ENCODE measurements at regions not wholly inside any gene's neighbourhood (a gene's known extent, or its start where the extent isn't known, plus 50 kb on each side); places are given as distances from the start of the nearest gene placed in this dataset.

DNA sequence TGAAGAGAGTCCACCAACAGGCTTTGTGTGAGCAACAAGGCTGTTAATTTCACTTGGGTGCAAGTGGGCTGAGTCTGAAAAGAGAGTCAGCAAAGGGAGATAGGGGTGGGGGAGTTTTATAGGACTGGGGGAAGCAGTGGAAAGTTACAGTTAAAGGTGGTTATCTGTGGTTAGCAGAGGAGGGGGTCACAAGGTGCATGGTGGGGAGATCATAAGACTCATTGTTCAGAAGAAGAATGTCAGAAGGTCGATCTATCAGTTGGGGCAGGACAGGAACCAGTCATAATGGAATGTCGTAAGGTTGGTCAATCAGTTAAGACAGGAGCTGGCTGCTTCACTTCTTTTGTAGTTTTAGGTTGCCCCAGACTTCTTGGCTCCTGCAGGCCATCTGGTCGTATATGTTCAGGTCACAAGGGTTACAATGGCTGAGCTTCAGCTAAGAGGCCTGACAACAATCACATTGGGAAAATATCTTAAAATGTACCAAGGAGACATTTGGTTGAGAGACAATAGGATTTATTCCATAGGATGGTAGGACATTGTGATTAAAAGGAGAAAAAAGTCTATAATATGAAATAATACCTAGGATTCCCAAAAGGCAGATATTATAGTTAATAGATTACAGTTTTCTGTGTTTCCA, 356.4 kb downstream of the ANKRD7 start:
- DNase-seq, result no peak

DNA sequence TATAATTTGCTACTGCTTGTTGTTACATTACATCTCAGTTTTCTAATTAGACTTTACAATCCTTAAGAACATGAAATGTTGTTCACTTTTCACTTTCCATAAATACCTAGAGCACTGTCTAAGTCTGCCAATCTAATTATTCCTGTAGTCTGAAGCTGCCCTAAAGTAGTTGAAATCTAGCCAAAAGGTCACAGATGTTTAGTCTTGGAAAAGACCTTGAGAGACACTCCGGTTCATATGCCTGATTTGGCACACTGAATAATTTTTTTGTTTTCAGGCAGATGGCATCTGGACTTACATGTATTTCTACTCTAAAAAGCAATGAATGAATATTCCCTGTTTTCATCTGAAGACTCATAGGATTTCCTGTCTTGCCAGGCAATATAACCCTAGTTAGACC, 359.1 kb downstream of the ANKRD7 start:
- no peak for DNase-seq

DNA sequence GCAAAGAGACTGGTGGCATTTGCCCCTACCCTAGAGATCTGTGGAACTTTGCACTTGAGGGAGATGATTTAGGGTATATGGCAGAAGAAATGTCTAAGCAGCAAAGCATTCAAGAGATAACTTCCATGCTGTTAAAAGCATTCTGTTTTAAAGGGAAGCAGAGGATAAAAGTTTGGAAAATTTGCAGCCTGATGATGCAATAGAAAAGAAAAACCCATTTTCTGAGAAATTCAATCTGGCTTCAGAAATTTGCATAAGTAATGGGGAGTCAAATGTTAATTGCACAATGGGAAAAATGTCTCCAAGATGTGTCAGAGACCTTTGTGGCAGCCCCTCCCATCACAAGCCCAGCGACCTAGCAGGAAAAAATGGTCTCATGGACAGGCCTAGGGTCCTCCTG, 361.7 kb downstream of the ANKRD7 start:
- DNase-seq, result no peak

DNA sequence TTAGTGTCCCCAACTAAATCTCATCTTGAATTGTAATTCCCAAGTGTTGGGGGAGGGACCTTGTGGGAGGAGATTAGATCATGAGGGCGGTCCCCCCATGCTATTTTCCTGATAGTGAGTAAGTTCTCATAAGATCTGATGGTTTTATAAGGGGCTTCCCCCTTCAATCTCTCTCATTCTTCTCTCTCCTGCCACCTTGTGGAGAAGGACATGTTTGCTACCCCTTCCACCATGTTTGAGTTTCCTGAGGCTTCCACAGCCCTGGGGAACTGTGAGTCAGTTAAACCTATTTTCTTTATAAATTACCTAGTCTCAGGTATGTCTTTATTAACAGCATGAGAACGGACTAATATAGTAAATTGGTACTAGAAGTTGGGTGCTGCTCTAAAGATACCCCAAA, 365.6 kb downstream of the ANKRD7 start:
- no peak for DNase-seq

DNA sequence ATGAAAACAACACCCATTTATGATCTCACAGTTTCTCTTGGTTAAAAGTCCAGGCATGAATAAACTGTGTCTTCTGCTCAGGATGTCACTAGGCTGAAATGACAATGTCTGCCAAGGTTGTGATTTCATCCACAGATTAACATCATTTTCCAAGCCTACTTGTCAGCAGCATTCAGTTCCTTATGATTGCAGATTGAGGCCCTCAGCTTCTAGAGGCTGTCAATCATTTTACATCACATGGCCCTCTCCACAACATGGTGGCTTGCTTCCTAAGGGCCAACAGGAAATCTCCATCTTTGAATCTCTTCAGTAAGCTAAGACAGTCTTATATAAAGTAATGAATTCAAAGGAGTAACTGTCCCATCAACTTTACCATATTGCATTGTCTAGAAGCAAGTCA, 377.6 kb downstream of the ANKRD7 start:
- no peak for DNase-seq

DNA sequence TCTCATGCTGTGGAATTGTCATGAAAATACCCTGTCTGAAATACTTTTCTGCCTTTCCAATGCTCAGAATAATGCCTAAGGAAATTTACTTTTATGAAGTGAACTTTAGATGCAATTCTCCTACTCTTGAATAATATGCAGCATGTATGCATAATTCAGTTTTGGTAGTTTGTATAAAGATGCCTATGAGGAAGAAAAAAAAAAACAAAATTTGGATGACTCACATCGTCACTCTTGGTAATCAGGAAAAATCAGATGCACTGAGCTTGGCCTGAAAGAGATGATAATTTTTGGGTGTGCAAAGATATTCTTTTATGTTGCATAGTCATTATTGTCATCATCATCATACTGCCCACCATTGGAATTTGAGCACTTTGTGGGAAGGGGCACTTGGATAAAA, 382.1 kb downstream of the ANKRD7 start:
- DNase-seq, result no peak

DNA sequence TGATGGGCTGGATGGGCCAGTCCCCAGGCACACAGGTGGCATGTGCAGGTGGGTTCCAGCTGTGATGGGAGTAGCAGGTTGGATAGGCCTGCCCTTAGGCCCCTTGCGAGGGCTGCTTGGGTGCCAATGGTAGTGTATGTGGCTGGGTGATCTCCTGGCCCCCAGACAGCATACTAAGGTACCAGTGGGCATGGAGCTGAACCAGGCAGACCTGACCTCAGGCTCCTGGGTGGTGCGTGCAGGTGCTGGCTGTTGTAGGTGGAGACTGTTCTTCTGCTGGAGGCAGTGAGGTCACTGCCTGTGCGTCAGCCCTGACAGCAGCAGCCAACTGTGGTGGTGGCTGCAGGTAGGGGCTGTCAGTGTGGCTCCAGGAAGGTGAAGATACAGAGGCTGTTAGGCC, 384.7 kb downstream of the ANKRD7 start:
- no peak for DNase-seq

DNA sequence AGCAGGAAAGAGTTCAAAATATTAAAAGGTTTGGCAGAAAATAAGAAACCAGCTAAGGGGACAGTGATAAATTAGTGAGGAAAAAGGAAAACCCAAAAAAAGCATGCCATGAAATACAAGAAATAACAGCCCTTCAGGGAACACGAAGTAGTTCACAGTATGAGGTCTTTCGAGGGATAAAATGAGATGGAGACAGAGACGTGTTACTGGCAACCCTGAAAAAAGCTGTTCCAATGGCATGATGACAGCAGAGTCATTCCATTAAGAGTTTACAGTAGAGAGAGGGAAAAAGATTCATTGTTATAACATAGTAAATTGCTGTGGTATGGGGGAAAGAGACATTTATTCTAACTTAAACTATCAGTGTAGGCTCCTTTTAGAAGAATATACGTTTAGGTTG, 391.2 kb downstream of the ANKRD7 start:
- DNase-seq, result no peak

DNA sequence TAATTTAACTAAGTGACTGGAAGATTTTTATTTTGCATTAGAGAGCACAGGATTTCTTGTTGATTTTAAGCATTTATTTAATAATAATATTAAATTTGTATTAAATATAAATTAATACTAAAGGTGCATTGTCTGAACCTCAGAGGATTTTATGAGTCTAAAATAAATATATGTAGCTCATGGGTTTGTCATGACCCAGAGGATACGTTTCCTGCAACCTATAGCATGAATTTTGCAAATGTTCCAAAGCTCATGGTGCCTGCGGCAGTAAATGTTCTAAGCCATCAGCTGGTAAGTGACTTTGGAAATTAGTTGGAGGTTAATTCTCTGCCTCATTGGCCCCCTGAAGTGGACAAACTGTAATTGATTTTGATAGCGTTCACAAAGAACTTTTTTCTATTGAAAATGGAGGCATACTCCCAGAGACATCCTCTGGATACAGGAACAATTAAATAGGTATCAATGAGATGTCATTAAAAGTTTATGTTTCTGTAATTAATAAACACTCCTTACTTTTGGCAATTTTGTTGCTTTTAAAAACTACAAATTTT, 397.4 kb downstream of the ANKRD7 start:
- DNase-seq, result no peak

DNA sequence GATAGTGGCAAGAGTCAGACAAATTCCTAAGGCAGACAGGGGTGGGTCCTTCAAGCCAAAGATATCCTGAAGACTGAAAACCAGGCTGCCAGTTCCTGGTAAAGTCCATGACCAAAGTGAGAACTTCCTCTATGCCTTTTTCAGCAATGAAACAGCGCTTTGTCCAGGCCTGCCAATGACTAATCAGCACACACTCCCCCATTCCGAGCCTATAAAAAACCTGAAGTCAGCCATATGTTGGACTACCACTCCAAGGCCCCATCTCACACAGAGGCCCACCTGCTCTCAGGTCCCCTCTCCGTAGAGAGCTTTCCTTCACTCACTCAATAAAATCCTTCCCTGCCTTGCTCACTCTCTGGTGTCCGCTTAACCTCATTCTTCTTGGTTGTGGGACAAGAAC, 402.2 kb downstream of the ANKRD7 start:
- no peak for DNase-seq

DNA sequence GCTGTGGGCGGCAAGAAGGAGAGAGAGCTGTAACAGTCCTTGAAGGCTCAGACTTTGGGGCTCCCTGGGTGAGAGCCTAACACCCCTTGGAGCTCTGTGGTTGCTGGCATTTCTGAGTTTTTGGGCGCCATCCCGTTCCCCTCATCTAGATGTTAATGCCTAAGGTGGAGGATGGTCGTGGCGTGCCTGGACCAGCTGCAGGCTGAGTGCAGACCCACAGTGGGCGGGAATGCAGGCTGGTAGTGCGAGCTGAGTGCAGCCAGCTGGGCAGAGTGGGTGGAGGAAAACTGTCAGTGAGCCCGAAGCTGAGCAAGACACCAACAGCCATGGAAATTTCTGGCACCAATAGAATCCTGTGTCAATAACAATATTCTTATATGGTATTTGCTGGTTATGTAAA, 403.0 kb downstream of the ANKRD7 start:
- DNase-seq, result no peak

DNA sequence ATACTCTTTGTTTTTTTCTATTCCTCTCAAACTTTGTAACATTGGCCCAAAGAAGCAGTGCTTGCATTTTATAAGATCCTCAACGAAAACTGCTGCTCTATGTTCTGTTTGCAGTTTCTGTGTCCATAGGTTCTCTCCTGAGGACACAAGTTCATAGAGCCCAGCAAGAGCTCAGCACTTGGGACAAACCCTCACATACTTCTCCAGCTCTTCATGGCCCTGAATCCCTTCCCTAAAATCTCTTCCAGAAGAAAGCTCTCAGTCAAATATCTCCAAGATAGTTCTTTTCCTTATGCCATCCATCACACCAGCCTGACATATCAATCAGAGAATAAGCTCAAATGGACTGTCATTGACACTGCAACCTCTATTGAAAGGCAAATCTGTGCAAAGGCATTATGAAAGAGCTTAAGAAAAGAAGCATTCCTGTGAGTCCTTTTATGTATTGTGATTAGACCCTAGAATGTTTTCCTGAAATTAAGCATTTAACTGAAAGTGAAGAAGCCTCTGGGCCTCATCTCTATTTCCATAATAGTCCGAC, 405.5 kb downstream of the ANKRD7 start:
- no peak for DNase-seq

DNA sequence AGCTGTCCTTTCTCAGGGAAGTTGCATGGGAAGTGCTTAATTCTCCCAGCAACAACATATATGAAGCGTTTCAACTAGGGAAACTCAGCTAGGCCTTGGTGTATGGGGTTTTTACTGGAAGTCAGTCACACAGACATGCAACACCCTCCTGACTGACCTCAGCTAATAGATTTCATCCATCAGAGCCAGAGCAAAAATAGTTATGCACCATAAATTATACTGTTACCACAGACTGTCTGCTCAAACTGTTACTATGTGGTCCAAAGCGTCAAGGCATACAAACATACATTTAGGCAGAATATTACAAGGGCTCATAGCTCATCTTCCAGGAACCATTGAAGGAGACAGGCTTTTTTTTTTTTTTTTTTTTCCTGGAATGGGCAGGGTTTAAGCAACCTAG, 417.9 kb downstream of the ANKRD7 start:
- DNase-seq, result no peak

DNA sequence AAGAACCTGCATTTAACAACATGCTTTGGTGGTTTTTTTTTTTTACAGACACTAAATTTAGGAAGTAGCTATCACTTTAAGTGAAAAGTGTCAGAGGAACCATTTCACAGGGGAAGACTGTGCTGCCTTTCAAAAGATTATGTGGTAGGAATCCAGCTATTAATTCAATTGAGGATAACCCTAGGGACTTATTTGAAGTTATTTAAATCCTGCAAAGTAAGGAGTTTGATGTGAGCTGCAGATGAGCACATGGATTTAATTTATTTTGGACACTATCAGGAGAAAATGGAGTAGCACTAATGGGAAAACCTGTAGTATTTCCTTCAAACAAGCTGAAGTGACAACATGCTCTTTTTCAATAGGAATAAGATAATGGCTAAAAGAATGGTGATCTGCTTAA, 419.8 kb downstream of the ANKRD7 start:
- DNase-seq, result no peak

DNA sequence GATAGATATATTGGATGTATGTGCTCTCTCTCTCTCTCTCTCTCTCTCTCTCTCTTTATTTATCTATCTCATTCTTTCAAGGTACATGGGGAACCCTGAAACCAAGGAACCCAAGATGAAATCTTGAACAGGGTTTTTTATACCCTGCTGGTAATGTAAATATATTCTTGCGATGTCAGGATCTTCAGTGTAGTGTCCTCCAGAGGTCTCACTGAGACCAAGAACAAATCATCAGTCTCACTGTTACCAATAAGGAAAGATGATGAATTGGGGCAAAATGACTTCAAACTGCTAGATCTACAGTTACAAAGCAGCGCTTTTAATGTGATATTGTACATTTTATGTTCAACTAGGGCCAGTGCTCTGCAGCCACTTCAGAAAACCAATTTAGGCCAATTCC, 423.5 kb downstream of the ANKRD7 start:
- DNase-seq, result no peak

DNA sequence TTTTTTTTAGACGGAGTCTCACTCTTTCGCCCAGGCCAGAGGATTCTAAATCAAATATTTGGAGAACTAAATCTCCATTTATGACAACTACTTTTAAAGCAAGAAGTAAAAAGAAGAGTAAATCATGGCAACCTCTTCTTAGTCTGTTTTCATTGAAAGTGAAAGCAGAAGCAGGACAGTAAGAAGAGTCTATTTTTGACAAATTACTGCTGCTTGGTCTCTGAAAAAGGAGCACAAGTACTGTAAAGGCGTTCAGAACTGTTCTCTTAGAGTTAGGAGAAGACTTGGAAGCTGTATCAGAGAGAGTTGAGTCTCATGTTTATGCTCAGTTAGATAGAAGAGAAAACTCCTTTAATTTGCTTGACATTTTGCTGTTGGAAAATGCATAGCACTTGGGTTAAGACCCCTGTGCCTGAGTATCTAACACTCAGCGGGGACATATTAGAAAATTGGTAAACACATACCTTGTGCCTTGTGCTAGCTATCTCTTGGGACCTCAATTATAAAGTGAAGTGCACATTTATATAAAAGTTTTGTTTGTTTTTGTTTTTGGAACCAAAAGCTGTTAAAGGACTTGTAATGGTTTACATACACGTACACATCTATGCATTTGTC, 433.0 kb downstream of the ANKRD7 start:
- DNase-seq, result no peak

DNA sequence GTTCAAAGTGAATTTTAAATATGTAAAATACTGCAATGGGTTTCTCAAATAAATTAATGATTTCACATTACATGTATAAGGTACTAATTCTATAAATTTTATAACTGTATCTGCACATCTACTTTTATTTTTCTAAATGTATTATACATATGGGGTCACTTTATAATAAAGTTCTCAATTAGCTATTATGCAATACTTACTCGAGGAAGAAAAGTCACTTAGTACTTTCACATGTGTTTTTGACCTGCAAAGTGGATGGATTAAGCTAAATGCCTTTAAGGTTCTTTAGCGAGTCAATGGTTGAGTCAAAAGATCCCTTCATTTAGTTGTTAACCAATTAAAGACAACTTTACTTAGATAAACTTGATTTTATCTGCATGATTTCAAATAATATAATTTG, 437.8 kb downstream of the ANKRD7 start:
- DNase-seq, result no peak

DNA sequence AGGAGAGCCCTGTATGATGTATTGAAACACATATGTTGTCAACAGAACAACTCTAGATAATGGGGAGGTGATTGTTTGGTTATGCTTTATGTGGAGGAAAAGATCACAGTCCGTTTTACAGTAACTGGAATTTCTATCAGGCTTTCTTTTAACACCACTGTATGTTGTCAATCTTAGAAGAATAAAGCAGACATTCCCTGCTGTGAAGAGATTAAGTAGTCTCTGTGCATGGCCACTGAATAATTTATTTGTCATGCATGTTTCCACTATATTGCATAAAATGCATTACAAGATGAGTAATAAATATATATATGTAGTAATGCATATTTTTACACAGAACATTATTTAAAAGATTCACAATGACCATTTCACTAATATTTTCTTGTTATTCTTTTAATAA, 440.0 kb downstream of the ANKRD7 start:
- DNase-seq, result no peak

DNA sequence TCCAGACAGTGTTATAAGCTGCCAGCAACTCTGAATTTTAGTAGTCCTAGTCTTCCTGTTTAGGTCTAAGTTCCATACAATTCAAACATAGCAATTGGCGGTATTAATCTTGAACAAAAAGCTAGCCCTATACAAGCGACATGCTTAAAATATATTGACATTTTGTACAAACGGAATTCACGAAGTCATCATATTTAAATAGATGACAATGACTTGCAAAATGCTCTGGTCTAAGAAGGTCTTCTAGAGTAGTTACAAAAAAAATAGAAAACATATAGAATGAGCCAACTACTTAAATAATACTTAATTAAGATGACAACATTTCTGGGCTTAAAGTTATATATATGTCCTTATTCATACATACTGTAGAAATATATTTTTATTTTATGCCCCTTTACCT, 446.6 kb downstream of the ANKRD7 start:
- DNase-seq, result no peak

DNA sequence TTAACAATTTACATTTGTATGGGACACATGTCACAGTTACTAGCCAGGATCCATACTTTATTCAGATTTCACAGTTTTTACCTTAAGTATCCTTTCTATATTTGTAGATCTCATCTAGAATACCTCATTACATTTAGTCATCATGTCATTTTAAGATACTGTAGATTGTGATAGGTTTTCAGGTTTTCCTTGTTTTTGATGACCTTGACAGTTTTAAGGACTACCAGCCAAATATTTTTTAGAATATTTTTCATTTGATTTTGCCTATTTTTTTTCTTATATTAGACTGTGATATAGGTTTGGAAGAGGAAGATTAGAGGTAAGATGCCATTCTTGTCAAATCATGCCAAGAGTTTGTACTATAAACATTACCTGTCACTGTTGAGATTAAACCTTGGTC, 460.3 kb downstream of the ANKRD7 start:
- DNase-seq, result no peak

DNA sequence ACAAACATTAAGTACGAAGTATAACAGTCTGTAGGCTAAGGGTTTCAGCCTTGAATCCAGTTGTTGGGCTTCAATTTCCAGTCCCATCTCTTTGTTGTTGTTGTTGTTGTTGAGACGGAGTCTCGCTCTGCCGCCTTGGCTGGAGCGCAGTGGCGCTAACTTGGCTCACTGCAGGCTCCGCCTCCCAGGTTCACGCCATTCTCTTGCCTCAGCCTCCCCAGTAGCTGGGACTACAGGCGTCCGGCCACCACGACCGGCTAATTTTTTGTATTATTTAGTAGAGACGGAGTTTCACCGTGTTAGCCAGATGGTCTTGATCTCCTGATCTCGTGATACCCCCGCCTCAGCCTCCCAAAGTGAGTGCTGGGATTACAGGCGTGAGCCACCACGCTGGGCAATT, 464.9 kb downstream of the ANKRD7 start:
- no peak for DNase-seq

DNA sequence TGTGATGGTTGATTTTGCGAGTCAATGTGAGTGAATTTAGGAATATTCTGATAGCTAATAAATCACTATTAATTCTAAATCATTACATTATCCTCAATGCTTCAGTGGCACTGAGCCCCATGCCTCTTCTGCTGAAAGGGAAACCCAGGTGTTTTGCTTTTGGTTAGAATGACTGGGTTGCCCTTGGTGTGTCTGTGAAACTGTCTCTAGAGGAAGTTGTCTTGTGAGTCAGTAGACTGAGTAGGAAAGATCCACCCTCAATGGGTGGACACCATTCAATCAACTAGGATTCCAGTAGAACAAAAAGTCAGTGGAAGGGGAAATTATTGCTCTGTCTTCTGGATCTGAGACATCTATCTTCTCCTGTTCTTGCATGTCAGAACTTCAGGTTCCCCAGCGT, 472.4 kb downstream of the ANKRD7 start:
- DNase-seq, result no peak

DNA sequence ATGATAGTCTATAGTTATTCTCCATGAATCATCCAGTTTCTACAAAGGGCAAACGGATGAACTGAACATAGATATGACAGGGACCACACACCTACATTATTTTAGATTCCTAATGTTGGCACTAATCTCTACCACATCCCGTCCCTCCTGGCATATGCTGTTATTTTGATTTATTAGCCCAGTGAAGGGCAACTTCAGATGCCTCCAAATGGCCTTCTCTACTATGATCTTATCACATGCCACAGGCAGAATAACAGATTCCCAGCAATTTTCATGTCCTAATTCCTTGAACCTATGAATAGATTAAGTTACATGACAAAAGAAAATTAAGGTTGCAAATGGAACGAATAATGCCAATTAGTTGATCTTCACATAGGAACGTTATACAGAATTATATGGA, 474.7 kb downstream of the ANKRD7 start:
- no peak for DNase-seq

DNA sequence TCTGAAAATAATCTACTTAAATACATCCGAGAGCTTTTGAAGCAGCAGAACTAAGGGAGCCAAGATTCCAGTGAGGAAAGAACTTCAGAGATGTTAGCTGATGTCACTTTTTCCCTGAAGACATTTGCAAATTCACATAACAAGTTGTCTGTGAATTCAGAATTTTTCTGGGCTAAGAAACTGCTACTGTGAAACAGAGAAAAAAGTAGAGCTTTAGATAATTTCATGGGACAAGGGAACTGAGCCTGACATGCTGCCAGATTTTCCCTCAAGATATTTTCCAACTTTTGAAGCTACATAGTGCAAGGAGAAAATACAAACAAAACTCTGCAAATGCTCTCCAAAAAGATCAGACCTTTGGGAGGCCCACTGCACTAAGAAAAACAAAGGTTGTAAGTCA, 484.2 kb downstream of the ANKRD7 start:
- no peak for DNase-seq

DNA sequence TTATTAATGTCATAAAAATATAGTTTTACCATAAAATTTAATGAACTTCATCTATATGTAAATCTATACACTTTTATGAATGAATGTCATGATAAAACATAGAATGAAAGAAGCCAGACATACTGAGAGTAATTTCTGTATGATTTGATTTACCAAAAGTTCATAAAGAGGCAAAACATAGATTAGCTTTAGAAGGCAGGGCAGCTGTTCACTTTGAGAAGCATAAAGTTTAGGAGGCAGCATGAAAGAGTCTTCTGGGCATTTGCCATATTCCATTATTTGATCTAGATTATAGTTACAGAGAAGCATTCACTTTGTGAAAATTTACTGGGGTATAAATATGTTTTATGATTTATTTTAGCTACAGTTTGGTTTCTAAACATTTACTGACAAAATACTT, 487.2 kb downstream of the ANKRD7 start:
- DNase-seq, result no peak

All from left hindlimb (tissue), 1 donor.